Esophagus squamous epithelium (tissue), 4 donors: ENCODE measurements at regions not wholly inside any gene's neighbourhood (a gene's known extent, or its start where the extent isn't known, plus 50 kb on each side); places are given as distances from the start of the nearest gene placed in this dataset.

Experiments
- CTCF ChIP-seq, 6 experiments: fragments of 450-650 bp in 4 of 6; fragments of 200-600 bp in 2 of 6; sonication (generic) in 2 of 6; IDR thresholded peaks; one replicate each; pipeline ENCODE4 v1.5.1; 2016 to 2019; ENCODE audit warnings: antibody characterized with exemption in 6 of 6, mild to moderate bottlenecking in 4 of 6, moderate library complexity in 4 of 6
- POLR2A ChIP-seq, 4 donors: fragments of 450-650 bp; IDR thresholded peaks; one replicate each; pipeline ENCODE4 v1.6.1; 2017; ENCODE audit warnings: antibody characterized with exemption in 4 of 4, mild to moderate bottlenecking in 4 of 4, moderate library complexity in 3 of 4

DNA sequence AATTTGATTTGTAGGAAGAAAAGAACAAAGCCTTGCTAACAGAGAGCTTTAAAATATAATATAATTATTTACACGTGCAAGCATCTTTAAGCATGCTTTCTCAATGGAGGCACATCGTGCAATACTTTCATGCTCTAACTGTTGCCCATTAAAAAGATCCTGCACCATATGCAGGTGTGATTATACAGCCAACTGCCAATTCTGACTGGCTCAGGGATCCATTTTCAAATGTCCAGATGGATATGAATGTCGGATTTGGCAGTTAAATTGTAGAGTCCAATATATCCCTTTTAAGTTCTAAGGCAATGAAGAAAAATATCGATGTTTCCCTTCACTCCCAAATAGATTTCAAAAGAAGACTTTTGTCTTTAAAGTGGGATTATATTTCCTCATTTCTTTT lies 416.4 kb upstream of the CD180 start:
- TF ChIP-seq CTCF (IDR thresholded peaks at IDR 0.05) (no peak), POLR2A (IDR thresholded peaks at IDR 0.05) (no peak)
